Nephron (organoid): ENCODE measurements at regions not wholly inside any gene's neighbourhood (a gene's known extent, or its start where the extent isn't known, plus 50 kb on each side); places are given as distances from the start of the nearest gene placed in this dataset.
A peak's percentile ranks its signal among the peaks of the same experiment; 100 is the strongest.

ENCODE experiments used
- H3K27ac Mint-ChIP-seq, 3 experiments: 2 replicates each; pipeline ENCODE4 v1.8.0; 2020; ENCODE audit warnings: mixed read lengths in 3 of 3, mild to moderate bottlenecking in 2 of 3, moderate library complexity in 1 of 3
- H3K27me3 Mint-ChIP-seq: 2 replicates; pipeline ENCODE4 v1.8.0; 2021; ENCODE audit warnings: low read depth, mild to moderate bottlenecking, moderate library complexity, mixed read lengths
- H3K36me3 Mint-ChIP-seq: 2 replicates; pipeline ENCODE4 v1.8.0; 2020; ENCODE audit warnings: low read depth, mixed read lengths
- H3K4me1 Mint-ChIP-seq: 2 replicates; pipeline ENCODE4 v1.8.0; 2020; ENCODE audit warnings: mixed read lengths
- H3K4me3 Mint-ChIP-seq, 3 experiments: 2 replicates each; pipeline ENCODE4 v1.8.0; 2020; ENCODE audit warnings: mild to moderate bottlenecking in 3 of 3, mixed read lengths in 3 of 3, moderate library complexity in 2 of 3
- H3K9me3 Mint-ChIP-seq: 2 replicates; pipeline ENCODE4 v1.8.0; 2020; ENCODE audit warnings: mixed read lengths
- CTCF ChIP-seq, 3 experiments: fragments of 200-600 bp; sonication (generic); IDR thresholded peaks; one replicate each; pipeline ENCODE4 v1.5.0; 2021; ENCODE audit warnings: antibody characterized with exemption in 3 of 3; ENCODE audit not compliant: unreplicated experiment in 3 of 3

- no peak overlapping the region for H3K4me3 Mint-ChIP-seq
- TF ChIP-seq CTCF (IDR thresholded peaks at IDR 0.05; ENCODE audit: unreplicated experiment in 3 of 3) = no peak
- peaks cover 8% of the 10 kb centered on the region for H3K9me3 Mint-ChIP-seq
- H3K36me3 Mint-ChIP-seq = no peaks in the 10 kb centered on the region
- peak overlapping the region in 1 of 3 experiments; percentile 49 for H3K27ac Mint-ChIP-seq
- H3K27me3 Mint-ChIP-seq = no peaks in the 10 kb centered on the region
- no peaks in the 10 kb centered on the region for H3K4me1 Mint-ChIP-seq
Observed at GRCh38 chr5:118228489-118228888, 759.9 kb downstream of the DTWD2 start.

- H3K27ac Mint-ChIP-seq = no peak overlapping the region
- no peaks in the 10 kb centered on the region for H3K36me3 Mint-ChIP-seq
- peaks cover 8% of the 10 kb centered on the region for H3K9me3 Mint-ChIP-seq
- no peaks in the 10 kb centered on the region for H3K27me3 Mint-ChIP-seq
- H3K4me1 Mint-ChIP-seq = no peaks in the 10 kb centered on the region
- no peak for TF ChIP-seq CTCF (IDR thresholded peaks at IDR 0.05; ENCODE audit: unreplicated experiment in 3 of 3)
- no peak overlapping the region for H3K4me3 Mint-ChIP-seq
Observed at GRCh38 chr5:118224546-118224945, 763.8 kb downstream of the DTWD2 start.

- Mint-ChIP-seq H3K9me3 (peaks cover 12% of the 10 kb centered on the region), H3K36me3 (no peaks in the 10 kb centered on the region), H3K27me3 (no peaks in the 10 kb centered on the region), H3K27ac (no peak overlapping the region), H3K4me3 (no peak overlapping the region), H3K4me1 (no peaks in the 10 kb centered on the region)
- no peak for TF ChIP-seq CTCF (IDR thresholded peaks at IDR 0.05; ENCODE audit: unreplicated experiment in 3 of 3)
Observed at GRCh38 chr5:118220556-118221195, 767.7 kb downstream of the DTWD2 start.

- no peaks in the 10 kb centered on the region for H3K4me1 Mint-ChIP-seq
- no peak overlapping the region for H3K4me3 Mint-ChIP-seq
- peaks cover 42% of the 10 kb centered on the region for H3K9me3 Mint-ChIP-seq
- peaks cover 13% of the 10 kb centered on the region for H3K36me3 Mint-ChIP-seq
- H3K27ac Mint-ChIP-seq = no peak overlapping the region
- TF ChIP-seq CTCF (IDR thresholded peaks at IDR 0.05; ENCODE audit: unreplicated experiment in 3 of 3) = no peak
- no peaks in the 10 kb centered on the region for H3K27me3 Mint-ChIP-seq
Observed at GRCh38 chr5:118211606-118212005, 776.7 kb downstream of the DTWD2 start.

- Mint-ChIP-seq H3K36me3 (peaks cover 13% of the 10 kb centered on the region), H3K27ac (no peak overlapping the region), H3K4me3 (no peak overlapping the region), H3K9me3 (peaks cover 43% of the 10 kb centered on the region), H3K27me3 (no peaks in the 10 kb centered on the region), H3K4me1 (no peaks in the 10 kb centered on the region)
- no peak for TF ChIP-seq CTCF (IDR thresholded peaks at IDR 0.05; ENCODE audit: unreplicated experiment in 3 of 3)
Observed at GRCh38 chr5:118208031-118208453, 780.3 kb downstream of the DTWD2 start.

GRCh38 chr5:118199801-118200200, 788.5 kb downstream of the DTWD2 start:
- Mint-ChIP-seq H3K27me3 (no peaks in the 10 kb centered on the region), H3K9me3 (peaks cover 8% of the 10 kb centered on the region), H3K36me3 (no peaks in the 10 kb centered on the region)

More at GRCh38 chr5:118199801-118200200, 788.5 kb downstream of the DTWD2 start:
- TF ChIP-seq CTCF (IDR thresholded peaks at IDR 0.05; ENCODE audit: unreplicated experiment in 3 of 3) = no peak
- H3K4me3 Mint-ChIP-seq = no peak overlapping the region
- H3K4me1 Mint-ChIP-seq = peaks cover 6% of the 10 kb centered on the region
- no peak overlapping the region for H3K27ac Mint-ChIP-seq
